NB4 (cell line): ENCODE measurements at regions not wholly inside any gene's neighbourhood (a gene's known extent, or its start where the extent isn't known, plus 50 kb on each side); places are given as distances from the start of the nearest gene placed in this dataset.

Experiments used
- CTCF ChIP-seq: IDR thresholded peaks from one replicate; pipeline ENCODE4 v1.5.1; 2012; ENCODE audit warnings: low read depth, low read length
- MYC ChIP-seq: IDR thresholded peaks from 2 replicates; pipeline ENCODE4 v1.6.1; 2011; ENCODE audit warnings: low read depth, low read length
- POLR2A ChIP-seq: IDR thresholded peaks from 2 replicates; pipeline ENCODE4 v1.6.1; 2011; ENCODE audit warnings: mild to moderate bottlenecking; ENCODE audit not compliant: insufficient read length; ENCODE audit errors: extremely low read depth

GRCh38 chr6:149181304-149181703, 136.2 kb upstream of the TAB2 start:
- TF ChIP-seq CTCF (no peak), POLR2A (no peak), MYC (no peak)
